GM21390 (cell line): ENCODE measurements at regions not wholly inside any gene's neighbourhood (a gene's known extent, or its start where the extent isn't known, plus 50 kb on each side); places are given as distances from the start of the nearest gene placed in this dataset.

Source experiments
- ATAC-seq: cut with Tn5 transposase; IDR thresholded peaks from one replicate; pipeline ENCODE4 v1.9.1; 2021; ENCODE audit not compliant: unreplicated experiment

- ATAC-seq, result no peak
Measured at GRCh38 chr4:112982680-112983079, 66.8 kb upstream of the ANK2 start.

GRCh38 chr4:112994732-112995464 is 54.6 kb upstream of the ANK2 start:
- no peak for ATAC-seq
